HPDE6-E6E7 (cell line): ENCODE measurements at regions not wholly inside any gene's neighbourhood (a gene's known extent, or its start where the extent isn't known, plus 50 kb on each side); places are given as distances from the start of the nearest gene placed in this dataset.
"Not testable (repeated sequence)": the region's sequence is repeated elsewhere in the genome, so short reads cannot be mapped to it uniquely, and the experiment has no call there.

Experiments
- DNase-seq: peaks from one replicate; pipeline ENCODE4 v3.0.0; 2011; ENCODE audit warnings: missing footprints; ENCODE audit errors: extremely low spot score

DNA sequence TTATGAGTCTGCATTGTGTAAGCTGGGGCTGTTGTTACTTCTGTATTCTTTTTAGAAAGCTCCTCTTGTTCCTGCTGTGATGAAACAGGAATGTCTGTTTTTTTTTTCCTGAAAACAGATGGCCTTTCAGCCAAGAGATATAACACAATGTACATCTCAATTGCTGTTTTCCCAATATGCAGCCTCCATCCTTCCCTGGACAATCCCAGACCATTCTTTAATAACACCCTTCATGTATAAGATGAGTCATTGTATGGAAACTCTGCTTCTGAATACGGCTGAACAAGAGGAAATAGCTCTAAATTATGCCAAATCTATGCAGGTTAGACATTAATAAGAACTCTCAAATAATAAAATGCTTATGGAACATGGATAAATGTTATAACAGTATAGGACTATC lies 60.2 kb upstream of the LRRC4C start:
- DNase-seq, result no peak

DNA sequence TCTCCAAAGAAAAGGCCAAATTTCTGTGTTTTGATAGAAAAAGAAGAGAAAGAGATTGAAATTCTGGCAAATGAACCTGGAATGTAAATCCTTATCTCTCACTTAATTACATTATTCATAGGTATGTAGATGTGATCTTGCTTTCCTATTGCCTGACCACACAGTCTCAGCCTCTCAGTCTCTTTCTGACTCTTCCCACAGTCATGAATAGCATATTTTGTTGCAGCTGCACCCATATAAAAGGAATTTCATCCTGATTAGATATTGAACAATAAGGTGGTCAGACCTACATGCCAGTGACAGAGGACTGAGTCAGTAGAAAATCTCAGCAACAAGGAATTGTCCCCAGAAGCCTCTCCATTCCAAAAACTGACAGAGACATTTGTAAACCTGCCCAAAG lies 62.9 kb upstream of the LRRC4C start:
- DNase-seq, result no peak

DNA sequence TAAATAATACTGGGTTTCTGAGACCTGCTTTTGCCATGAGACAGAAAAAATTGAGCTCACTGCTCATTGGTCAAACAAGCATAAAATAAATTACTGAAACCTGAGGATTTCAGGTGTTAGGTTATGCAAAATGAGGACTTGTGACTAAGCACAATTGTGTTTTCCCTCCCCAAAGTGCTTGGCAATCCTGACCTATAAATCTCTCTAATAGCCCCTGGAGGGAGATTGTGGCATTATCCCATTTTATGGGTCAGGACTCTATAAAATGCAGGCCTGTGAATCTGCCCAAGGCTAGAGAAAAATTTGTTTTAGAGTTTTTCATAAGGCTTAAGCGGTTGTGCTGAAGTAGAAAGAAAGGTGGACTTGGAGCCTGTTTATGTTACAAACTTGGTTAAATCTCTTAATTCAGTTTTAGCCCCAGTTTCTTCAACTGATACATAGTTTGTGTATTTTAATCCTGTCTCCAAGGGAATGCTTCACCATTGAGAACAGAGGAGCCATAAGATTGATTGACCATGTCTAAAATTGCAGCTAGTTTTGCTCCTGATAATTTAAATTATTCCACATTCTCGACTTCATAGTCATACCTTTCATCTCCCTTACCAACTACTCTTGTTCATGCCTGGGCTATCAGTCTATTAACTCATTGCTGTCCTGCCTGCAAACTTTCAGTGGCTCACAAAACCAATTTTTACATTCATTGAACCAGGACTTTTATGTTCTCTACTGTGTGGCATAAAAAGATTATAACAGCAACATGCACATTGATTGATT lies 63.6 kb upstream of the LRRC4C start:
- DNase-seq, result no peak

- no peak for DNase-seq
These were observed 68.1 kb upstream of the LRRC4C start for GRCh38 chr11:41527530-41527929.

GRCh38 chr11:41532413-41532812 lies 73.0 kb upstream of the LRRC4C start:
- DNase-seq, result no peak

- no peak for DNase-seq
These were observed 74.3 kb upstream of the LRRC4C start for GRCh38 chr11:41533761-41534160.

DNA sequence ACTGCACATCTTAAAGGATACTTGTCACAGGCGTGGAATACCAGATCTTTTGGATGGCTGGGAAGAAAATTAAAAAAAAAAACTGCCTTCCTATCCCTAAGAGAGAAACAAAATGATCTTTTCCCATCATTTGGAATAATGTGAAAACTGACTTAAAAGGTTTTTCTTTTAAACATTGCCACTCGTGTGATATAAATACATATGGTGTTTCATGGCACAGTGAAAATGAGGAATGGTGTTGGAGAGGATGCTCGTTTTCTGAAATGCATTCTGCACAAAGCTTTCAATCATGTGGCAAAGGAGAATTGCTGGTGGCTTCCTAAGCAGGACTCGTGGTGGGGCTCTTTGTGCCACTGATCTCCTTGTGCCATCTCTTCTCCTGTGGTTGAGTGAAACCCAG lies 74.9 kb upstream of the LRRC4C start:
- no peak for DNase-seq

- DNase-seq, result no peak
These were observed 75.4 kb upstream of the LRRC4C start for GRCh38 chr11:41534861-41535260.

DNA sequence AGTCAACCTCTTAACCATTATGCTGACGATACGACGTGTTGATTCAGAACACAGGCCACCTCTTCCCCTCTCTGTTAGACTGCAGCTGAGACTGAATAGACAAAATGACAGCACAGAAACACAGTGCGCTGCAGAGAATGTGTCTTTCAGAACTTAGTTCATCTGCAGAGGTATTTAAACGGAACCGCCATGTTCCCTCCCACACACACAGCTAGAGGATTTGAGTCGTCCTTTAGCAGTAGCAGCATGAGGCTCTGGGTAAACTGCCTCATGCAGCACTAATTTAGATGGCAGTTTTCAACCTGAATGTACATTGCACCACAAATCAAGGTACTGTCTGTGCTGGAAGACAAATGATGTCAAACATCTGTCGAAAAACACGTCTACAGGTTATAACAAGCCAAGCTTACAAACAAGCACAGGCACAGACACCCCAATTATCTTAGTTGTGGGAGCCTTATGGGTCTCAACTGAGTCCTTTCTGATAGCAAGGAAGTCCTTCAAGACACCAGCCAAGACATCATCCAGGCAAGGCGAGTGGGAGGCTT lies 76.6 kb upstream of the LRRC4C start:
- no peak for DNase-seq

DNA sequence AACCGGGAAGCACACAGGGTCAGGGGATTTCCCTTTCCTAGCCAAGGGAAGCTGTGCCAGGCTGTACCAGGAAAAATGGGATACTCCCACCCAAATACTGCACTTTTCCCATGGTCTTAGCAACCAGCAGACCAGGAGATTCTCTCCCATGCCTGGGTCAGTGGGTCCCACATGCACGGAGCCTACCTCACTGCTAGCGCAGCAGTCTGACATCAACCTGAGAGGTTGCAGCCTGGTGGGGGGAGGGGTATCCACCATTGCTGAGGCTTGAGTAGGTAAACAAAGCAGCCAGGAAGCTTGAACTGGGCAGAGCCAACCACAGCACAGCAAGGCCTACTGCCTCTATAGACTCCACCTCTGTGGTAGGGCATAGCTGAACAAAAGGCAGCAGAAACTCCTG lies 85.5 kb upstream of the LRRC4C start:
- DNase-seq, result not testable (repeated sequence)

DNA sequence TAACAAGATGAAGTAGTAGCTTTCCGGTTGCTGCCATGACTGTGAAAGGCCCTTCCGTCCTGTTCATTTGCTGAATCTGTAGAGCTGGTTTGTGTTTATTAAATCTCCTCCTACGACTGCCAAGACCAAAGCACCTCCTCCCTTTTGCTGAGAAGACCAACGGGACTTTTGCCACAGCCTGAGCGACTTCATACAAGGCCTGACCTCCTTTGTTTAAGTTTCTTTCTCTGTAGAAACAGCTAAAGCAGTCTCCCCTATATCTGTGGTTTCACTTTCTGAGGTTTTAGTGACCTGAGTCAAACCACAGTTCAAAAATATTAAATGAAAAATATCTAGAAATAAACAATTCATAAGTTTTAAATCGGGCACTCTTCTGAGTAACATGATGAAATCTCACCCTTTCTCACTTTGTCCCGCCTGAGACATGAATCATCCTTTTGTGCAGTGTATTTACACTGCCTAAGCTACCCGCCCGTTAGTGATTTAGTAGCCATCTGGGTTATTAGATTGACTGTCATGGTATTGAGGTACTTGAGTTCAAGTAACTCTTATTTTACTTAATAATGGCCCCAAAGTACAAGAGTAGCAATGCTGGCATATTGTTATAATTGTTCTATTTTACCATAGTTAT lies 119.1 kb upstream of the LRRC4C start:
- no peak for DNase-seq

GRCh38 chr11:41579546-41579945 lies 120.1 kb upstream of the LRRC4C start:
- DNase-seq, result peak; percentile 2

GRCh38 chr11:41609511-41609910 lies 150.1 kb upstream of the LRRC4C start:
- no peak for DNase-seq

- DNase-seq, result no peak
These were observed 153.0 kb upstream of the LRRC4C start for GRCh38 chr11:41612415-41612814.

DNA sequence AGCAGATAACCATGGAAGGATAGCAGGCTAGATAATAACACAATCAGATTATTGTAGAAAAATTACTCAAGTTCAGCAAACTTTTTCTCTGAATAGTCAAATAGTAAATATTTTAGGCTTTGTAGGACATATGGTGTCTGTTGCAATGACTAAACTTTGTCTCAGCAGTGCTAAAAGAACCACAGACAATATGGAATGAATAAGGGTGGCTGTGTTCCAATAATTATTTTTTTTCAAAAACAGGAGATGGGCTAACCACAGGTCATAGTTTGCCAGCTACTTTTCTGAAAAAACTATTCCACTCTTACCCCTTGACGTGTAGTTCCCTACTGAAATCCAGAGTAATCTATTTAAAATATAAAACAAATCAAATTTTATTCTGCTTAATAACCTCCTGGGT lies 153.9 kb upstream of the LRRC4C start:
- DNase-seq, result no peak

DNA sequence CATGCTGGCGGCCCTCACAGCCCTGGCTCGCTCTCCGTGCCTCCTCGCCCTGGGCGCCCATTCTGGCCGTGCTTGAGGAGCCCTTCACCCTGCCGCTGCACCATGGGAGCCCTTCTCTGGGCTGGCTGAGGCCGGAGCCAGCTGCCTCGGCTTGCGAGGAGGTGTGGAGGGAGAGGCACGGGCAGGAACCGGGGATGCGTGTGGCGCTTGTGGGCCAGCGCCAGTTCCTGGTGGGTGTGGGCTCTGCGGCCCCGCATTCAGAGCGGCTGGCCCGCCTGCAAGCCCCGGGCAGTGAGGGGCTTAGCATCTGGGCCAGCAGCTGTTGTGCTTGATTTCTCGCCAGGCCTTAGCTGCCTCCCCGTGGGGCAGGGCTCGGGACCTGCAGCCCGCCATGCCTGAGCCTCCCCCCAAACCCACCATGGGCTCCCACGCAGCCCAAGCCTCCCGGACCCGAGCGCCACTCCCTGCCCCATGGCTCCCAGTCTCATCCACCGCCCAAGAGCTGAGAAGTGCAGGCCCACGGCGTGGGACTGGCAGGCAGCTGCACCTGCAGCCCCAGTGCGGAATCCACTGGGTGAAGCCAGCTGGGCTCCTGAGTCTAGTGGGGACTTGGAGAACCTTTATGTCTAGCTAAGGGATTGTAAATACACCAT lies 163.4 kb upstream of the LRRC4C start:
- DNase-seq, result no peak

DNA sequence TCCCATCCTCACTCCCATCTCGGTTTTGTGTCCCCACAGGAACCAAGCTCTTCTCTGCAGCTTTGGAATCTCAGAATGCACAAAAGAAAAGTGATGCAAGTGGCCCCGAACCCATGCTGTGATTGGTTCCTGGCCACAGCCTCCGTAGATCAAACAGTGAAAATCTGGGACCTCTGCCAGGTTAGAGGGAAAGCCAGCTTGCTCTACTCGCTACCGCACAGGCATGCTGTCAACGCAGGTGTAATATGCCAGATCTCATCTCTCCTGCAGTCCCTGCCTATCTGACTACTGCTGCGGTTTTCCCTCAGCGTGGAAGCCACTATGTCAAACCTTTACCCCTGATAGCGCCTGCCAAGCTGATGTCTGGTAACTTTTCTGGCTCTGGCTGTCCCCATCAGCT lies 200.5 kb upstream of the LRRC4C start:
- DNase-seq, result no peak

DNA sequence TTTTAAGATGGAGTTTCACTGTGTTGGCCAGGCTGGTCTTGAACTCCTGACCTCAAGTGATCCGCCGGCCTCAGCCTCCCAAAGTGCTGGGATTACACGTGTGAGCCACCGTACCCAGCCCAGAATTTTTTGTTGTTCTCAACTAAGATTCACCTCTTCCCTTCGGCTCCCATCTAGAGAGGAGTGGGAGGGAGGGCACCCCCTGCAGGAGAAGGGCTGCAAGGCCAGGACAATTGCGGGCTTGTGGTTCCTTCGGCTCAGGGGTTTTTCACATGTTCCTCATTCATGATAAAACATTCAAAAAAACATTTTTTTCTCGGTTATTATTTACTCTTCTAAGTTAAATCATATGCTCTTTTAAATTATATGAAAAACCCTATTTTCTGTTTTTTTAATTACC lies 201.1 kb upstream of the LRRC4C start:
- DNase-seq, result no peak

DNA sequence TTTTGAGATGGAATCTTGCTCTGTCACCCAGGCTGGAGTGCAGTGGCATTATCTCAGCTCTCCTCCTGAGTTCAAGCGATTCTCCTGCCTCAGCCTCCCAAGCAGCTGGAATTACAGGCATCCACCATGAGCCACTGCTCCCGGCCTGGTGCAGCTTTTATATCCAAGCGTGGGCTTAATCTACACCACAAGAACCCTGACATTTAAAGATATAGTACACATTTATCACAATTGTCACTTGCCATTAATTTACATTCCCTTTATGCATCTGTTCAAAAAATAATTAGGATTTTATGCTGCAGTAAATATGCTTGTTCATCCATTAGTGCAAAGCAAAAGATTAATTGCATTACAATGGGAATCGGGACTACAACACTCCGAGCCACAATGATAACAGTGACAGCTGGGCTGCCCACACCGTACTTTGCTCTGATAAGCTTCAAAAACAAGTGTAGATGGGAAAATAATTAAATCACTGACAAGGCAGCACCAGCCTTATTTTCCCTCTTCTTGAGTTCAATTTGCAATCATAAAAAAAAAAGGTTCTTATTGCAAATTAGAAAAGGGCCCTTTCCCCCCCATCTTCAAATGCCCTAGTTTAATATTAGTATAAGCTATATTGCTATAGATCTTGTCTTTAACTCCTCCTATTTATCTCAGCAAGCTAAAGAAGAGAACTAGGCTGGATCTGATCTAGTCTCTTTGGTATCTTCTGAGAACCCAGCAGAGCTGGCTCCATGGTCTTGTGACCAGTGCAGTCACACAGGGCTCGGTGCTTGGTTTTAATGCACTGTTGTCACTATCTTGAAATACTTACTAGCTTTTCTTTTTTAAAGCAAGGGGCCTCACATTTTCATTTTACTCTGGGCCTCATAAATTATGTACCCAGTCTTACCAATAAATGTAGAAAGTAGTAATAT lies 206.2 kb upstream of the LRRC4C start:
- DNase-seq, result no peak

DNA sequence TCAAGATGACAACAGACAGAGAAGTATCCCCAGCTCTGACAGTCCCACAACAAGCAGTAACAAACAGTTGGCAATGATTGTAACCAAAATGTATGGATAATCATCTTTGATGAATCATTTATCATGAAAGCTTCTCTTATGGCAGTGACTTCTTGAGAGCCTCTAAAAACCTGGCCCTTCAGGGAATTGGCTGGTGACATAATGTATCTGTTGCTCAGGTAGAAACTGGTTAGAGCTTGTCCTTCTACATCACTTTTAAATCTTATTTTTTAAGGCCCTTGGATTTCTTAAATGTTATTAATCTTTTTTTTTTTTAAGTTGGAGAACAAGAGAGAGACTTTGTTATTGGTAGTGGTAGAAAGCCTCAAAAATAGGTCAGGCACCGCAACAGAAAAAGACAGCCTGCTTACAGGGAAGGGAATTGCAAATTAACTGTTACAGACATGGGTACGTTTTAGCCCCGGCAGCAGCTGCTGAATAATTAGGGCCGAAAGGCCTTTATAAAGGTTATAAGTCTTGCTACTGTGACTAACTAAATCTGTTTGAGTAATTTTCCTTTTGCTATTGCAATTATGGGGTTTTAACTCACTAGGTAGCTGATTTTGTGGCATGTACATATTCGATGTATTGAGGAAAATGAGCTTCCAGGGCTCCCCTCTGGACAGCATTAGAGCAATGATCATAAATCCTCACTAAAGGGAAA lies 207.7 kb upstream of the LRRC4C start:
- DNase-seq, result no peak

DNA sequence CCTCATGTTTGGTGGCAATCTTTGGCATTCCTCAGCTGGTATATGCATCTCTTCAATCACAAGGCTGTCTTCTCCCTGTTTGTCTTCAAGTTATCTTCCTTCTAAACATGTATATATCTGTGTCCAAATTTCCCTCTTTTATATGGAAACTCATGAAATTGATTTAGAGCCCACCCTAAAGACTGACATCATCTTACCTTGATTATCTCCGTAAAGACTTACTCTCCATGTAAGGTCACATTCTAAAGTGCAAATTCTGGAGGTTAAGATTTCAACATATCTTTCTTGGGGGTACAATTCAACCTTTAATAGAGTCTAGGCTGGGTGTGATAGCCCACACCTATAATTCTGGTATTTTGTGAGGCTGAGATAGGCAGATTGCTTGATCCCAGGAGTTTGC lies 215.8 kb upstream of the LRRC4C start:
- no peak for DNase-seq
